Progenitor cell of endocrine pancreas (in vitro differentiated cells): ENCODE measurements at regions not wholly inside any gene's neighbourhood (a gene's known extent, or its start where the extent isn't known, plus 50 kb on each side); places are given as distances from the start of the nearest gene placed in this dataset.

Source experiments
- DNase-seq: peaks from one replicate; pipeline ENCODE4 v3.0.0; 2021; ENCODE audit warnings: low spot score; ENCODE audit not compliant: unreplicated experiment
- H3K27ac Mint-ChIP-seq: 2 replicates; pipeline ENCODE4 v1.8.0; 2021; ENCODE audit warnings: mild to moderate bottlenecking, moderate library complexity, mixed read lengths
- H3K27me3 Mint-ChIP-seq: 2 replicates; pipeline ENCODE4 v1.8.0; 2021; ENCODE audit warnings: mixed read lengths
- H3K36me3 Mint-ChIP-seq: 2 replicates; pipeline ENCODE4 v1.8.0; 2022; ENCODE audit warnings: mixed read lengths; ENCODE audit not compliant: insufficient read depth
- H3K4me1 Mint-ChIP-seq: 2 replicates; pipeline ENCODE4 v1.8.0; 2021; ENCODE audit warnings: low read depth, mixed read lengths
- H3K4me3 Mint-ChIP-seq: 2 replicates; pipeline ENCODE4 v1.8.0; 2021; ENCODE audit warnings: low read depth, mild to moderate bottlenecking, moderate library complexity, mixed read lengths
- H3K9me3 Mint-ChIP-seq: 2 replicates; pipeline ENCODE4 v1.8.0; 2021; ENCODE audit warnings: low read depth, mixed read lengths
- CTCF ChIP-seq: fragments of 200-600 bp; sonication (generic); IDR thresholded peaks from one replicate; pipeline ENCODE4 v1.5.0; 2021; ENCODE audit warnings: antibody characterized with exemption, mild to moderate bottlenecking; ENCODE audit not compliant: unreplicated experiment

GRCh38 chr11:10920205-10920604 is 62.4 kb upstream of the ZBED5 start:
- H3K4me1 Mint-ChIP-seq = no peaks in the 10 kb centered on the region
- H3K4me3 Mint-ChIP-seq = no peak overlapping the region
- peaks cover 8% of the 10 kb centered on the region for H3K27me3 Mint-ChIP-seq
- no peak for TF ChIP-seq CTCF
- peaks cover 2% of the 10 kb centered on the region for H3K36me3 Mint-ChIP-seq
- DNase-seq = no peak
- H3K27ac Mint-ChIP-seq = no peak overlapping the region
- H3K9me3 Mint-ChIP-seq = peaks cover 8% of the 10 kb centered on the region

GRCh38 chr11:10918698-10919097 is 60.8 kb upstream of the ZBED5 start:
- Mint-ChIP-seq H3K9me3 (peaks cover 8% of the 10 kb centered on the region), H3K36me3 (peaks cover 2% of the 10 kb centered on the region), H3K27me3 (peaks cover 8% of the 10 kb centered on the region), H3K27ac (no peak overlapping the region), H3K4me3 (no peak overlapping the region), H3K4me1 (no peaks in the 10 kb centered on the region)
- TF ChIP-seq CTCF = no peak
- no peak for DNase-seq

- Mint-ChIP-seq H3K9me3 (peaks cover 8% of the 10 kb centered on the region), H3K4me1 (no peaks in the 10 kb centered on the region), H3K27ac (no peak overlapping the region), H3K4me3 (no peak overlapping the region), H3K36me3 (peaks cover 2% of the 10 kb centered on the region), H3K27me3 (peaks cover 8% of the 10 kb centered on the region)
- DNase-seq = no peak
- no peak for TF ChIP-seq CTCF
Measured at GRCh38 chr11:10918275-10918674, 60.4 kb upstream of the ZBED5 start.

GRCh38 chr11:10917802-10918201 is 59.9 kb upstream of the ZBED5 start:
- no peak for TF ChIP-seq CTCF
- DNase-seq = no peak
- H3K4me3 Mint-ChIP-seq = no peak overlapping the region
- H3K27ac Mint-ChIP-seq = no peak overlapping the region
- H3K36me3 Mint-ChIP-seq = peaks cover 2% of the 10 kb centered on the region
- H3K4me1 Mint-ChIP-seq = no peaks in the 10 kb centered on the region
- peaks cover 5% of the 10 kb centered on the region for H3K27me3 Mint-ChIP-seq
- H3K9me3 Mint-ChIP-seq = peaks cover 8% of the 10 kb centered on the region

GRCh38 chr11:10916665-10917064 is 58.8 kb upstream of the ZBED5 start:
- H3K9me3 Mint-ChIP-seq = peaks cover 8% of the 10 kb centered on the region
- no peak overlapping the region for H3K27ac Mint-ChIP-seq
- no peak overlapping the region for H3K4me3 Mint-ChIP-seq
- no peak for TF ChIP-seq CTCF
- peaks cover 2% of the 10 kb centered on the region for H3K36me3 Mint-ChIP-seq
- no peak for DNase-seq
- peaks cover 5% of the 10 kb centered on the region for H3K27me3 Mint-ChIP-seq
- no peaks in the 10 kb centered on the region for H3K4me1 Mint-ChIP-seq
